ENCODE measurements at regions not wholly inside any gene's neighbourhood (a gene's known extent, or its start where the extent isn't known, plus 50 kb on each side); places are given as distances from the start of the nearest gene placed in this dataset.

DNA sequence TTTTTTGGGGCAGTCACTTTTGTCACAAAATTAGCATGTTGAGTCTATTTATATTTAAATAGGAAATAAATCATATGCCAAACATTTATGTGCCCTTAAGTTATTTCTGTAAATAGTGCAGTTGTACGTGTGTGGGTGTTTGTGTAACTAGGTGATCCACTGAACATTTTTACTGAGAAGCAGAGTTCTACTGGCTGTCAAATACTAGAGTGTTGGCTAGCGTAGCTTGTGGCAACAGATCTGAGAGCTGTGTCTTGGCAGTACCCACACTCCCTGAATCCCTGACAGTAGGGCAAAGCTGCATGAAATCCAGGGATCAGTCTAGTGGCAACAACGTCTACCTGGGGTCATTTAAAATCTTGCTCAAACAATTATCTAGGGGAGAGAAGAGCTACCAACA lies 273.1 kb upstream of the SLC8A1 start:
- H3K27me3 ChIP-seq (ENCODE audit: insufficient read depth, low read depth, severe bottlenecking), result no peaks in the 10 kb centered on the region
- no peak for DNase-seq
- H3K36me3 ChIP-seq, result no peaks in the 10 kb centered on the region
- no peak overlapping the region for H3K4me3 ChIP-seq (ENCODE audit: low read depth, low read length)
- no peak overlapping the region for H3K27ac ChIP-seq
- TF ChIP-seq, protein P1, sequence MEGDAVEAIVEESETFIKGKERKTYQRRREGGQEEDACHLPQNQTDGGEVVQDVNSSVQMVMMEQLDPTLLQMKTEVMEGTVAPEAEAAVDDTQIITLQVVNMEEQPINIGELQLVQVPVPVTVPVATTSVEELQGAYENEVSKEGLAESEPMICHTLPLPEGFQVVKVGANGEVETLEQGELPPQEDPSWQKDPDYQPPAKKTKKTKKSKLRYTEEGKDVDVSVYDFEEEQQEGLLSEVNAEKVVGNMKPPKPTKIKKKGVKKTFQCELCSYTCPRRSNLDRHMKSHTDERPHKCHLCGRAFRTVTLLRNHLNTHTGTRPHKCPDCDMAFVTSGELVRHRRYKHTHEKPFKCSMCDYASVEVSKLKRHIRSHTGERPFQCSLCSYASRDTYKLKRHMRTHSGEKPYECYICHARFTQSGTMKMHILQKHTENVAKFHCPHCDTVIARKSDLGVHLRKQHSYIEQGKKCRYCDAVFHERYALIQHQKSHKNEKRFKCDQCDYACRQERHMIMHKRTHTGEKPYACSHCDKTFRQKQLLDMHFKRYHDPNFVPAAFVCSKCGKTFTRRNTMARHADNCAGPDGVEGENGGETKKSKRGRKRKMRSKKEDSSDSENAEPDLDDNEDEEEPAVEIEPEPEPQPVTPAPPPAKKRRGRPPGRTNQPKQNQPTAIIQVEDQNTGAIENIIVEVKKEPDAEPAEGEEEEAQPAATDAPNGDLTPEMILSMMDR (IDR thresholded peaks at IDR 0.05; ENCODE audit: low read depth, low read length), result no peak
- H3K9me3 ChIP-seq (ENCODE audit: severe bottlenecking), result no peaks in the 10 kb centered on the region

DNA sequence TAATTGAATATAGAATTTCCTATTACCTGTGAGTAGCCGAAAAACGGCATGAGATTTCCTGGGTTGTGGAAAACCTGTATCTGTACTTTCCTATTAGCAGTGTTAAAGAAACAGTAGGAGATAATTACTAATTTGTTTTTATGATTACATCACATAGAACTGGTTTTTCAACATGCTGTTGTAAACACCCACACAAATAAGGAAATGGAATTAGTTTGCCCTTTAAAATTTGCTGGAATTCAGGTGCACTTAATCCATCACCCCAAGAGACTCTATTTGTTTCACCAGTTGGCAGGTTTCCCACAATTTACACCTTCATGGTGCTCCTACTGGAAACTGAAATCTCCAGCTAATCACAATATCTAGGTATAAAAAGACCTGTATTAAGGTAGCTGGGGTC lies 274.1 kb upstream of the SLC8A1 start:
- TF ChIP-seq, protein P1 (IDR thresholded peaks at IDR 0.05; ENCODE audit: low read depth, low read length), result no peak
- H3K9me3 ChIP-seq (ENCODE audit: severe bottlenecking), result no peaks in the 10 kb centered on the region
- no peaks in the 10 kb centered on the region for H3K27me3 ChIP-seq (ENCODE audit: insufficient read depth, low read depth, severe bottlenecking)
- DNase-seq, result no peak
- H3K36me3 ChIP-seq, result no peaks in the 10 kb centered on the region
- H3K27ac ChIP-seq, result no peak overlapping the region
- no peak overlapping the region for H3K4me3 ChIP-seq (ENCODE audit: low read depth, low read length)

DNA sequence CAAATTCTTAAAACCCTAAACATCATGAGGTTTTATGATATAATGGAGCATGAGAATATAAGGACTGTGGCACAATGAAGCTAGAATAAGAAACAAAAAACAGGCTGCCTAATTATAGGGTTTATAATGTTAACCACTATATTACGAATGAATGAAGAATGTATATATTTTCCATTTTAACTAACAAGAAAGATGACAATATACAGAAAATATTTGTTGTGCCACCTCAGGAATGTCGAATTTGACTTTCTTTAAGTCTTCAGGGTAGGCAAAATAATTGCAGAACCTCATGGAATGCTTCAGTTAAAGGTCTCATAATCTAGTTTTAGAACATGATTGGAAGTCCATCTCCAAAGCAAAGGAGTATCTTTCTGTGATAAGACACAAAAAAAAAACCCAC lies 282.9 kb upstream of the SLC8A1 start:
- H3K9me3 ChIP-seq (ENCODE audit: severe bottlenecking), result no peaks in the 10 kb centered on the region
- no peaks in the 10 kb centered on the region for H3K36me3 ChIP-seq
- H3K4me3 ChIP-seq (ENCODE audit: low read depth, low read length), result no peak overlapping the region
- no peak overlapping the region for H3K27ac ChIP-seq
- TF ChIP-seq, protein P1 (IDR thresholded peaks at IDR 0.05; ENCODE audit: low read depth, low read length), result no peak
- no peaks in the 10 kb centered on the region for H3K27me3 ChIP-seq (ENCODE audit: insufficient read depth, low read depth, severe bottlenecking)
- no peak for DNase-seq

- DNase-seq, result no peak
- no peaks in the 10 kb centered on the region for H3K36me3 ChIP-seq
- no peaks in the 10 kb centered on the region for H3K9me3 ChIP-seq (ENCODE audit: severe bottlenecking)
- TF ChIP-seq, protein P1 (IDR thresholded peaks at IDR 0.05; ENCODE audit: low read depth, low read length), result no peak
- H3K27me3 ChIP-seq (ENCODE audit: insufficient read depth, low read depth, severe bottlenecking), result no peaks in the 10 kb centered on the region
- H3K4me3 ChIP-seq (ENCODE audit: low read depth, low read length), result no peak overlapping the region
- H3K27ac ChIP-seq, result no peak overlapping the region
Measured at GRCh38 chr2:40737180-40737579, 285.3 kb upstream of the SLC8A1 start.

GRCh38 chr2:40740419-40740818 lies 288.5 kb upstream of the SLC8A1 start:
- no peak for DNase-seq
- TF ChIP-seq, protein P1 (IDR thresholded peaks at IDR 0.05; ENCODE audit: low read depth, low read length), result no peak
- Histone ChIP-seq H3K4me3 (ENCODE audit: low read depth, low read length) (no peak overlapping the region), H3K27me3 (ENCODE audit: insufficient read depth, low read depth, severe bottlenecking) (no peaks in the 10 kb centered on the region), H3K27ac (no peak overlapping the region), H3K36me3 (no peaks in the 10 kb centered on the region), H3K9me3 (ENCODE audit: severe bottlenecking) (no peaks in the 10 kb centered on the region)

DNA sequence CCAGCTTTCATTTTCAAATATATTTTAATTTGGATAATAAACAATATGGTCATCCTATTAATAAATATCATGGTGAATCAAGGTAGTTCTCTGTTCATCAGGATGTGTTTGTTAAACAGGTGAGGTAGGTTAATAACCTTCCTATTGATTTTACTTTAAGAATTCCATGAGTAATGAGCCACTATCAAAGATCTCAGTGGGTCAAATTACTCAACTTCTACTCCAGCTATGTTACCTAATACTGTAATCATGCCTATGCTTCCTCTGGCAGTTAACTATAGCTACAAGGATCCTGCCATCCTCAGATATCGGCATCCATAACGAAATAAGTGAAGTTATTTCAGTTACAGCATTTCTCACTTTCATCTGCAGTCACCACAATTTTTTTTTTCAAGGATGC lies 289.6 kb upstream of the SLC8A1 start:
- Histone ChIP-seq H3K4me3 (ENCODE audit: low read depth, low read length) (no peak overlapping the region), H3K27me3 (ENCODE audit: insufficient read depth, low read depth, severe bottlenecking) (no peaks in the 10 kb centered on the region), H3K36me3 (no peaks in the 10 kb centered on the region), H3K9me3 (ENCODE audit: severe bottlenecking) (no peaks in the 10 kb centered on the region), H3K27ac (no peak overlapping the region)
- TF ChIP-seq, protein P1 (IDR thresholded peaks at IDR 0.05; ENCODE audit: low read depth, low read length), result no peak
- no peak for DNase-seq
